K562 (cell line): ENCODE measurements at regions not wholly inside any gene's neighbourhood (a gene's known extent, or its start where the extent isn't known, plus 50 kb on each side); places are given as distances from the start of the nearest gene placed in this dataset.

ENCODE experiments used
- ATAC-seq: fragments of 200-7000 bp; cut with Tn5 transposase; 3 replicates; pipeline ENCODE4 v1.9.1; 2020; ENCODE audit warnings: moderate library complexity
- BruUV-seq: library from RNA; stranded (reverse); fragments of 400-500 nt; replicated peaks from 2 replicates; lab custom pipeline; 2021; lab: Mats Ljungman, UMichigan
- CTCF ChIA-PET: fragments of 300-600 bp; formaldehyde crosslinking; extraction: SDS; loops from one replicate; lab custom pipeline; 2021; ENCODE audit warnings: low intra/inter-chr PET ratio; lab: Yijun Ruan, JAX
- POLR2A ChIA-PET: fragments of 300-600, 350-650 bp; sonication (Branson Sonifier 250); formaldehyde crosslinking; extraction: SDS; loops from one replicate; lab custom pipeline; 2021; ENCODE audit warnings: antibody characterized with exemption, inconsistent platforms; lab: Yijun Ruan, JAX
- DNase-seq, 4 experiments: peaks; one replicate each; pipeline versions ENCODE4 v3.0.0 to v3.0.0-alpha.2; 2011 to 2018; ENCODE audit warnings: low spot score in 3 of 4, mixed read lengths in 3 of 4; ENCODE audit errors: extremely low read depth in 1 of 4
- FAIRE-seq: peaks from 2 replicates; lab custom pipeline; 2011; peaks lifted over from hg19 to GRCh38; lab: Jason Lieb, UNC
- H2AFZ ChIP-seq: 2 replicates; pipeline ENCODE4 v1.6.0; 2011; ENCODE audit warnings: low read depth, low read length, control low read depth, inconsistent platforms
- H3K27ac ChIP-seq: fragments of 200-600 bp; 3 replicates; pipeline ENCODE4 v1.8.0; 2011; ENCODE audit warnings: low read depth, mild to moderate bottlenecking, control low read depth, inconsistent platforms, low read length, moderate library complexity, mixed read lengths; ENCODE audit errors: extremely low read depth
- H3K27me3 ChIP-seq, 2 experiments: fragments of 300-600 bp in 1 of 2; 2 replicates in 1 of 2; 3 replicates in 1 of 2; pipeline versions ENCODE4 v1.6.0 to v1.8.0; 2011; ENCODE audit warnings: inconsistent platforms in 2 of 2, low read length in 2 of 2, mild to moderate bottlenecking in 1 of 2, mixed read lengths in 1 of 2, moderate library complexity in 1 of 2; ENCODE audit not compliant: control insufficient read depth in 2 of 2, insufficient read depth in 2 of 2
- H3K36me3 ChIP-seq: fragments of 300-600 bp; 3 replicates; pipeline ENCODE4 v1.8.0; 2011; ENCODE audit warnings: mild to moderate bottlenecking, low read length, inconsistent platforms; ENCODE audit not compliant: control insufficient read depth, insufficient read depth
- H3K4me1 ChIP-seq, 2 experiments: fragments of 200-600 bp in 1 of 2; replicated peaks in 1 of 2; 2 replicates in 1 of 2; 3 replicates in 1 of 2; pipeline versions ENCODE4 v1.5.1 to v1.8.0; 2011; ENCODE audit warnings: inconsistent platforms in 2 of 2, low read length in 2 of 2, mild to moderate bottlenecking in 1 of 2, mixed read lengths in 1 of 2, moderate library complexity in 1 of 2; ENCODE audit not compliant: control insufficient read depth in 2 of 2, insufficient read depth in 2 of 2
- H3K4me2 ChIP-seq: 2 replicates; pipeline ENCODE4 v1.6.1; 2011; ENCODE audit warnings: low read length, control low read depth, inconsistent platforms, mixed read lengths; ENCODE audit not compliant: insufficient read depth
- H3K4me3 ChIP-seq: fragments of 200-600 bp; sonication (generic), shearing (Covaris generic); 2 replicates; pipeline ENCODE4 v1.5.1; 2016; ENCODE audit warnings: control low read depth, inconsistent platforms
- H3K79me2 ChIP-seq: fragments of 200-600 bp; 3 replicates; pipeline ENCODE4 v1.8.0; 2011; ENCODE audit warnings: low read length, inconsistent platforms; ENCODE audit not compliant: control insufficient read depth, insufficient read depth
- H3K9ac ChIP-seq, 2 experiments: 2 replicates each; pipeline versions ENCODE4 v1.6.0 to v1.6.1; 2011; ENCODE audit warnings: low read depth in 2 of 2, low read length in 2 of 2, control low read depth in 1 of 2, inconsistent platforms in 1 of 2, mild to moderate bottlenecking in 1 of 2, mixed read lengths in 1 of 2; ENCODE audit not compliant: insufficient read depth in 1 of 2
- H3K9me1 ChIP-seq: one replicate; pipeline ENCODE4 v1.6.0; 2011; ENCODE audit warnings: inconsistent platforms, mild to moderate bottlenecking, low read length, moderate library complexity; ENCODE audit not compliant: control insufficient read depth, insufficient read depth
- H3K9me3 ChIP-seq: replicated peaks from 2 replicates; pipeline ENCODE4 v1.5.1; 2011; ENCODE audit warnings: low read depth, low read length, inconsistent platforms; ENCODE audit not compliant: control insufficient read depth, insufficient read depth
- H4K20me1 ChIP-seq: replicated peaks from 2 replicates; pipeline ENCODE4 v1.6.1; 2011; ENCODE audit warnings: low read length, inconsistent platforms, mixed read lengths; ENCODE audit not compliant: control insufficient read depth, insufficient read depth
- AFF1 ChIP-seq, 2 experiments: fragments of 450-650 bp; IDR thresholded peaks; 2 replicates each; pipeline ENCODE4 v1.6.1; 2018; ENCODE audit warnings: mild to moderate bottlenecking in 2 of 2, low read depth in 1 of 2; ENCODE audit not compliant: partially characterized antibody in 2 of 2
- C11orf30 ChIP-seq: fragments of 450-650 bp; IDR thresholded peaks from 2 replicates; pipeline ENCODE4 v1.6.1; 2016; ENCODE audit warnings: low read depth, mild to moderate bottlenecking
- CBX3 ChIP-seq, 2 experiments: IDR thresholded peaks; 1 replicate in 1 of 2; 2 replicates in 1 of 2; pipeline ENCODE4 v1.6.1; 2012; ENCODE audit warnings: inconsistent platforms in 2 of 2, low read length in 2 of 2, borderline replicate concordance in 1 of 2, control low read depth in 1 of 2
- FOXK1 ChIP-seq: sonication (generic); formaldehyde crosslinking; IDR thresholded peaks from 2 replicates; pipeline ENCODE4 v1.8.0; 2022; ENCODE audit warnings: missing genetic modification reagents, mild to moderate bottlenecking, borderline replicate concordance
- HDAC8 ChIP-seq: fragments of 450-650 bp; IDR thresholded peaks from 2 replicates; pipeline ENCODE4 v1.6.1; 2016; ENCODE audit warnings: mild to moderate bottlenecking, missing genetic modification characterization, moderate library complexity, missing compliant biosample characterization
- MAFG ChIP-seq: fragments of 450-650 bp; conservative IDR thresholded peaks from 2 replicates; pipeline ENCODE4 v1.6.1; 2016; ENCODE audit warnings: missing genetic modification characterization, missing compliant biosample characterization
- OTX1 ChIP-seq: fragments of 450-650 bp; formaldehyde crosslinking; IDR thresholded peaks from 2 replicates; pipeline ENCODE4 v1.4.0; 2022; ENCODE audit warnings: mild to moderate bottlenecking
- SIN3A ChIP-seq, 2 experiments: fragments of 150-350 bp in 1 of 2; IDR thresholded peaks; 2 replicates each; pipeline ENCODE4 v1.6.1; 2011 to 2016; ENCODE audit warnings: borderline replicate concordance in 2 of 2, low read depth in 2 of 2, low read length in 2 of 2, mild to moderate bottlenecking in 2 of 2, moderate library complexity in 2 of 2; ENCODE audit not compliant: control insufficient read depth in 1 of 2
- ZBTB49 ChIP-seq: sonication (generic); formaldehyde crosslinking; IDR thresholded peaks from 2 replicates; pipeline ENCODE4 v1.8.0; 2022; ENCODE audit warnings: missing genetic modification reagents, mild to moderate bottlenecking, borderline replicate concordance
- ZNF316 ChIP-seq: fragments of 450-650 bp; IDR thresholded peaks from 2 replicates; pipeline ENCODE4 v1.6.1; 2016
- whole genome bisulfite sequencing: fragments of 100-300 bp; shearing (Covaris generic); methylation state at CpG from one replicate; pipeline ENCODE4 v1.1.6; 2016; ENCODE audit warnings: low coverage, mixed read lengths; ENCODE audit not compliant: insufficient coverage; ENCODE audit errors: missing lambda C conversion rate; 5-methylcytosine and 5-hydroxymethylcytosine counted together
- in situ Hi-C: fragments of 300-500 bp; cut with MboI; formaldehyde crosslinking; loops from 4 replicates; pipeline ENCODE4 v1.15.0; 2018; ENCODE audit warnings: inconsistent platforms, mixed read lengths
- intact Hi-C: fragments of 100-400 bp; cut with micrococcal nuclease; formaldehyde crosslinking; loops from 2 replicates; pipeline ENCODE4 v1.14.2; 2022
- TF ChIP-seq, protein P1 (sequence below): fragments of 250-450 bp; sonication (Bioruptor Pico); IDR thresholded peaks from 2 replicates; pipeline ENCODE4 v1.5.0; 2021
- TF ChIP-seq, protein P2 (sequence below): fragments of 250-450 bp; sonication (Bioruptor Pico); IDR thresholded peaks from 2 replicates; pipeline ENCODE4 v1.8.0; 2021; ENCODE audit warnings: borderline replicate concordance, mild to moderate bottlenecking, moderate library complexity; ENCODE audit not compliant: poor library complexity, severe bottlenecking

- no TSS peak for BruUV-seq
- Histone ChIP-seq H2AFZ (no peak overlapping the region), H3K36me3 (no peaks in the 10 kb centered on the region), H3K4me3 (no peak overlapping the region), H3K4me1 (no peaks in the 10 kb centered on the region), H3K9ac (no peak overlapping the region), H3K79me2 (no peaks in the 10 kb centered on the region), H3K4me2 (no peak overlapping the region), H3K9me1 (no peaks in the 10 kb centered on the region), H3K9me3 (no peaks in the 10 kb centered on the region), H3K27ac (no peak overlapping the region), H3K27me3 (no peaks in the 10 kb centered on the region), H4K20me1 (no peaks in the 10 kb centered on the region)
- ChIA-PET POLR2A (no interaction called here), CTCF (no interaction called here)
- FAIRE-seq (no peak), DNase-seq (no peak), ATAC-seq (no peak)
- in situ Hi-C loops (no loop called here), intact Hi-C loops (no loop called here)
- 6% methylated on average over 3 of the region's 3 CpGs for WGBS
- peak; percentile 77 for TF ChIP-seq MAFG (tag)
- no peak for TF ChIP-seq AFF1 (IDR thresholded peaks at IDR 0.05; ENCODE audit: low read depth in 1 of 2, partially characterized antibody in 2 of 2)
- TF ChIP-seq ZBTB49 (CRISPR knock-in tag), result no peak
- peak; percentile 71 for TF ChIP-seq ZNF316
- no peak for TF ChIP-seq OTX1 (CRISPR knock-in tag)
- TF ChIP-seq CBX3 (IDR thresholded peaks at IDR 0.05; ENCODE audit: borderline replicate concordance in 1 of 2, low read length in 2 of 2), result no peak
- TF ChIP-seq, protein P1, sequence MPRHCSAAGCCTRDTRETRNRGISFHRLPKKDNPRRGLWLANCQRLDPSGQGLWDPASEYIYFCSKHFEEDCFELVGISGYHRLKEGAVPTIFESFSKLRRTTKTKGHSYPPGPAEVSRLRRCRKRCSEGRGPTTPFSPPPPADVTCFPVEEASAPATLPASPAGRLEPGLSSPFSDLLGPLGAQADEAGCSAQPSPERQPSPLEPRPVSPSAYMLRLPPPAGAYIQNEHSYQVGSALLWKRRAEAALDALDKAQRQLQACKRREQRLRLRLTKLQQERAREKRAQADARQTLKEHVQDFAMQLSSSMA (CRISPR knock-in tag), result no peak
- TF ChIP-seq, protein P2, sequence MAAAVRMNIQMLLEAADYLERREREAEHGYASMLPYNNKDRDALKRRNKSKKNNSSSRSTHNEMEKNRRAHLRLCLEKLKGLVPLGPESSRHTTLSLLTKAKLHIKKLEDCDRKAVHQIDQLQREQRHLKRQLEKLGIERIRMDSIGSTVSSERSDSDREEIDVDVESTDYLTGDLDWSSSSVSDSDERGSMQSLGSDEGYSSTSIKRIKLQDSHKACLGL, result no peak
- TF ChIP-seq SIN3A (IDR thresholded peaks at IDR 0.05; ENCODE audit: borderline replicate concordance in 2 of 2, control insufficient read depth in 1 of 2, low read depth in 2 of 2, low read length in 2 of 2), result no peak
- TF ChIP-seq C11orf30, result 0 out of 2 replicates have a peak, but pooled peaks have one; percentile 38
- no peak for TF ChIP-seq HDAC8 (tag)
- no peak for TF ChIP-seq FOXK1 (CRISPR knock-in tag)
Measured at GRCh38 chr13:64311948-64312347, 2896.3 kb upstream of the PCDH20 start.
